ENCODE measurements at regions not wholly inside any gene's neighbourhood (a gene's known extent, or its start where the extent isn't known, plus 50 kb on each side); places are given as distances from the start of the nearest gene placed in this dataset.
"Not testable (repeated sequence)": the region's sequence is repeated elsewhere in the genome, so short reads cannot be mapped to it uniquely, and the experiment has no call there.

DNA sequence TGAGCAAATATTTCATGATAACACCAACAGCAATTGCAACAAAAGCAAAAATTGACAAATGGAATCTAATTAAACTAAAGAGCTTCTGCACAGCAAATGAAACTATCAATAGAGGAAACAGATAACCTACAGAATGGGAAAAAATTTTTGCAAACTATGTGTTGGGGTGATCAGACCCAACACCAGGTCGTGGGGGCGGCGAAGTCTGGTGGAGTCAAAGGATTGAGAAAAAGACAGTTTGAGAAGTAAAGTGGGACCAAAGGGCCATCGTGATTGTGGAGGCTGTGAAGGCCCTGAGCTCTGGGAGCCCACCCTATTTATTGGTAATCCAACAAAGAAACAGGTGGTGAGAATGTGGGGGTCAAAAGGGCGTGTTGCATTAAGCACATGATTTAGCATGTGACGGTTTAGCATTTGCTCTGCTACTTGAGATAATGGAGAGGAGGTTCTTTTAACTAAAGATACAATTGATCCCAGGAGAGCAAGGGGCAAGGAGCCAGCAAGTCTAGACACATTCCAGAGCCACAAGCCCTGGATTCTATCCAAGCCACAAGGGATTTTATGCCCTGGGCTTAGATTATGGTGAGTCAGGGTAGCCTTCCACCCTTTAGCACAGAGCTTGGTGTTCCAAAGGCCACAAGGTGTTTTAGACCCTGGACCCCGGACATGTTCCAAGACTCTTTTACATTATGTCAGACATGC, 65.5 kb upstream of the VLDLR start:
- not testable (repeated sequence) for TF ChIP-seq ZNF423 (tag by site-specific recombination; IDR thresholded peaks at IDR 0.05); ZNF169 (tag by site-specific recombination; IDR thresholded peaks at IDR 0.05); ZBTB20 (tag by site-specific recombination; IDR thresholded peaks at IDR 0.05); ZNF274 (IDR thresholded peaks at IDR 0.05; ENCODE audit: low read length); ZNF274 (tag by site-specific recombination; IDR thresholded peaks at IDR 0.05; ENCODE audit: borderline replicate concordance); SP2 (tag by site-specific recombination; IDR thresholded peaks at IDR 0.05); ZNF561 (tag by site-specific recombination; IDR thresholded peaks at IDR 0.05; ENCODE audit: borderline replicate concordance)
- TF ChIP-seq, protein P1, sequence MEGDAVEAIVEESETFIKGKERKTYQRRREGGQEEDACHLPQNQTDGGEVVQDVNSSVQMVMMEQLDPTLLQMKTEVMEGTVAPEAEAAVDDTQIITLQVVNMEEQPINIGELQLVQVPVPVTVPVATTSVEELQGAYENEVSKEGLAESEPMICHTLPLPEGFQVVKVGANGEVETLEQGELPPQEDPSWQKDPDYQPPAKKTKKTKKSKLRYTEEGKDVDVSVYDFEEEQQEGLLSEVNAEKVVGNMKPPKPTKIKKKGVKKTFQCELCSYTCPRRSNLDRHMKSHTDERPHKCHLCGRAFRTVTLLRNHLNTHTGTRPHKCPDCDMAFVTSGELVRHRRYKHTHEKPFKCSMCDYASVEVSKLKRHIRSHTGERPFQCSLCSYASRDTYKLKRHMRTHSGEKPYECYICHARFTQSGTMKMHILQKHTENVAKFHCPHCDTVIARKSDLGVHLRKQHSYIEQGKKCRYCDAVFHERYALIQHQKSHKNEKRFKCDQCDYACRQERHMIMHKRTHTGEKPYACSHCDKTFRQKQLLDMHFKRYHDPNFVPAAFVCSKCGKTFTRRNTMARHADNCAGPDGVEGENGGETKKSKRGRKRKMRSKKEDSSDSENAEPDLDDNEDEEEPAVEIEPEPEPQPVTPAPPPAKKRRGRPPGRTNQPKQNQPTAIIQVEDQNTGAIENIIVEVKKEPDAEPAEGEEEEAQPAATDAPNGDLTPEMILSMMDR (tag by site-specific recombination; IDR thresholded peaks at IDR 0.05), result not testable (repeated sequence)
- TF ChIP-seq, protein P2, sequence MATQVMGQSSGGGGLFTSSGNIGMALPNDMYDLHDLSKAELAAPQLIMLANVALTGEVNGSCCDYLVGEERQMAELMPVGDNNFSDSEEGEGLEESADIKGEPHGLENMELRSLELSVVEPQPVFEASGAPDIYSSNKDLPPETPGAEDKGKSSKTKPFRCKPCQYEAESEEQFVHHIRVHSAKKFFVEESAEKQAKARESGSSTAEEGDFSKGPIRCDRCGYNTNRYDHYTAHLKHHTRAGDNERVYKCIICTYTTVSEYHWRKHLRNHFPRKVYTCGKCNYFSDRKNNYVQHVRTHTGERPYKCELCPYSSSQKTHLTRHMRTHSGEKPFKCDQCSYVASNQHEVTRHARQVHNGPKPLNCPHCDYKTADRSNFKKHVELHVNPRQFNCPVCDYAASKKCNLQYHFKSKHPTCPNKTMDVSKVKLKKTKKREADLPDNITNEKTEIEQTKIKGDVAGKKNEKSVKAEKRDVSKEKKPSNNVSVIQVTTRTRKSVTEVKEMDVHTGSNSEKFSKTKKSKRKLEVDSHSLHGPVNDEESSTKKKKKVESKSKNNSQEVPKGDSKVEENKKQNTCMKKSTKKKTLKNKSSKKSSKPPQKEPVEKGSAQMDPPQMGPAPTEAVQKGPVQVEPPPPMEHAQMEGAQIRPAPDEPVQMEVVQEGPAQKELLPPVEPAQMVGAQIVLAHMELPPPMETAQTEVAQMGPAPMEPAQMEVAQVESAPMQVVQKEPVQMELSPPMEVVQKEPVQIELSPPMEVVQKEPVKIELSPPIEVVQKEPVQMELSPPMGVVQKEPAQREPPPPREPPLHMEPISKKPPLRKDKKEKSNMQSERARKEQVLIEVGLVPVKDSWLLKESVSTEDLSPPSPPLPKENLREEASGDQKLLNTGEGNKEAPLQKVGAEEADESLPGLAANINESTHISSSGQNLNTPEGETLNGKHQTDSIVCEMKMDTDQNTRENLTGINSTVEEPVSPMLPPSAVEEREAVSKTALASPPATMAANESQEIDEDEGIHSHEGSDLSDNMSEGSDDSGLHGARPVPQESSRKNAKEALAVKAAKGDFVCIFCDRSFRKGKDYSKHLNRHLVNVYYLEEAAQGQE (tag by site-specific recombination; IDR thresholded peaks at IDR 0.05), result not testable (repeated sequence)
- TF ChIP-seq, protein P3, sequence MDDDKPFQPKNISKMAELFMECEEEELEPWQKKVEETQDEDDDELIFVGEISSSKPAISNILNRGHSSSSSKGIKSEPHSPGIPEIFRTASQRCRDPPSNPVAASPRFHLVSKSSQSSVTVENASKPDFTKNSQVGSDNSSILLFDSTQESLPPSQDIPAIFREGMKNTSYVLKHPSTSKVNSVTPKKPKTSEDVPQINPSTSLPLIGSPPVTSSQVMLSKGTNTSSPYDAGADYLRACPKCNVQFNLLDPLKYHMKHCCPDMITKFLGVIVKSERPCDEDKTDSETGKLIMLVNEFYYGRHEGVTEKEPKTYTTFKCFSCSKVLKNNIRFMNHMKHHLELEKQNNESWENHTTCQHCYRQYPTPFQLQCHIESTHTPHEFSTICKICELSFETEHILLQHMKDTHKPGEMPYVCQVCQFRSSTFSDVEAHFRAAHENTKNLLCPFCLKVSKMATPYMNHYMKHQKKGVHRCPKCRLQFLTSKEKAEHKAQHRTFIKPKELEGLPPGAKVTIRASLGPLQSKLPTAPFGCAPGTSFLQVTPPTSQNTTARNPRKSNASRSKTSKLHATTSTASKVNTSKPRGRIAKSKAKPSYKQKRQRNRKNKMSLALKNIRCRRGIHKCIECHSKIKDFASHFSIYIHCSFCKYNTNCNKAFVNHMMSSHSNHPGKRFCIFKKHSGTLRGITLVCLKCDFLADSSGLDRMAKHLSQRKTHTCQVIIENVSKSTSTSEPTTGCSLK (tag by site-specific recombination; IDR thresholded peaks at IDR 0.05), result not testable (repeated sequence)
- TF ChIP-seq, protein P4, sequence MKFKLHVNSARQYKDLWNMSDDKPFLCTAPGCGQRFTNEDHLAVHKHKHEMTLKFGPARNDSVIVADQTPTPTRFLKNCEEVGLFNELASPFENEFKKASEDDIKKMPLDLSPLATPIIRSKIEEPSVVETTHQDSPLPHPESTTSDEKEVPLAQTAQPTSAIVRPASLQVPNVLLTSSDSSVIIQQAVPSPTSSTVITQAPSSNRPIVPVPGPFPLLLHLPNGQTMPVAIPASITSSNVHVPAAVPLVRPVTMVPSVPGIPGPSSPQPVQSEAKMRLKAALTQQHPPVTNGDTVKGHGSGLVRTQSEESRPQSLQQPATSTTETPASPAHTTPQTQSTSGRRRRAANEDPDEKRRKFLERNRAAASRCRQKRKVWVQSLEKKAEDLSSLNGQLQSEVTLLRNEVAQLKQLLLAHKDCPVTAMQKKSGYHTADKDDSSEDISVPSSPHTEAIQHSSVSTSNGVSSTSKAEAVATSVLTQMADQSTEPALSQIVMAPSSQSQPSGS (tag by site-specific recombination; IDR thresholded peaks at IDR 0.05; ENCODE audit: low read depth), result not testable (repeated sequence)
